Activated gamma-delta T cell treated with Interleukin-2 at 50 U/mL for 16 hours (primary cell): ENCODE measurements at regions not wholly inside any gene's neighbourhood (a gene's known extent, or its start where the extent isn't known, plus 50 kb on each side); places are given as distances from the start of the nearest gene placed in this dataset.

Experiments used
- DNase-seq: peaks from one replicate; pipeline ENCODE4 v3.0.0-alpha.2; 2020

GRCh38 chr9:89985068-89985467 is 380.3 kb downstream of the GADD45G start:
- no peak for DNase-seq

GRCh38 chr9:89986190-89986589 is 381.4 kb downstream of the GADD45G start:
- DNase-seq, result no peak

GRCh38 chr9:89988458-89988857 is 383.6 kb downstream of the GADD45G start:
- no peak for DNase-seq

- no peak for DNase-seq
Measured at GRCh38 chr9:89991204-89991790, 386.5 kb downstream of the GADD45G start.

GRCh38 chr9:89992326-89993198 is 387.8 kb downstream of the GADD45G start:
- no peak for DNase-seq

GRCh38 chr9:89993678-89994630 is 389.1 kb downstream of the GADD45G start:
- DNase-seq, result no peak

GRCh38 chr9:89994988-89995613 is 390.3 kb downstream of the GADD45G start:
- DNase-seq, result no peak

- DNase-seq, result no peak
Measured at GRCh38 chr9:89996116-89996515, 391.3 kb downstream of the GADD45G start.

GRCh38 chr9:89996773-89997172 is 392.0 kb downstream of the GADD45G start:
- no peak for DNase-seq

GRCh38 chr9:89998633-89999032 is 393.8 kb downstream of the GADD45G start:
- no peak for DNase-seq

GRCh38 chr9:89999176-89999533 is 394.3 kb downstream of the GADD45G start:
- DNase-seq, result no peak

GRCh38 chr9:89999534-90000370 is 394.9 kb downstream of the GADD45G start:
- DNase-seq, result peak; percentile 26

- no peak for DNase-seq
Measured at GRCh38 chr9:90000925-90001324, 396.1 kb downstream of the GADD45G start.

- no peak for DNase-seq
Measured at GRCh38 chr9:90001747-90002146, 396.9 kb downstream of the GADD45G start.

GRCh38 chr9:90002397-90003271 is 397.8 kb downstream of the GADD45G start:
- DNase-seq, result no peak

- no peak for DNase-seq
Measured at GRCh38 chr9:90005388-90005787, 400.6 kb downstream of the GADD45G start.

- DNase-seq, result no peak
Measured at GRCh38 chr9:90007516-90008440, 403.0 kb downstream of the GADD45G start.

GRCh38 chr9:90009447-90009846 is 404.6 kb downstream of the GADD45G start:
- DNase-seq, result no peak

GRCh38 chr9:90010793-90011192 is 406.0 kb downstream of the GADD45G start:
- no peak for DNase-seq

GRCh38 chr9:90012949-90013348 is 408.1 kb downstream of the GADD45G start:
- no peak for DNase-seq
